RWPE2 (cell line): ENCODE measurements at regions not wholly inside any gene's neighbourhood (a gene's known extent, or its start where the extent isn't known, plus 50 kb on each side); places are given as distances from the start of the nearest gene placed in this dataset.

Experiments used
- ATAC-seq: fragments of 200-7000 bp; cut with Tn5 transposase; 3 replicates; pipeline ENCODE4 v1.9.1; 2021; ENCODE audit warnings: low read depth
- DNase-seq: peaks from one replicate; pipeline ENCODE4 v3.0.0-alpha.2; 2020; ENCODE audit warnings: low spot score
- H3K27ac ChIP-seq: fragments of 450-650 bp; 2 replicates; pipeline ENCODE4 v1.5.1; 2017; ENCODE audit warnings: mild to moderate bottlenecking; ENCODE audit not compliant: poor library complexity, severe bottlenecking
- H3K27me3 ChIP-seq: fragments of 250-450 bp; sonication (Bioruptor Pico); 2 replicates; pipeline ENCODE4 v1.5.1; 2021; ENCODE audit warnings: mild to moderate bottlenecking, moderate library complexity; ENCODE audit not compliant: insufficient read depth, poor library complexity, severe bottlenecking
- H3K36me3 ChIP-seq: fragments of 250-450 bp; sonication (Bioruptor Pico); 2 replicates; pipeline ENCODE4 v1.5.1; 2020; ENCODE audit warnings: low read depth, mild to moderate bottlenecking, moderate library complexity
- H3K4me1 ChIP-seq: fragments of 250-450 bp; sonication (Bioruptor Pico); 2 replicates; pipeline ENCODE4 v1.5.1; 2021; ENCODE audit warnings: mild to moderate bottlenecking, moderate library complexity; ENCODE audit not compliant: insufficient read depth, poor library complexity, severe bottlenecking
- H3K4me3 ChIP-seq: fragments of 250-450 bp; sonication (Bioruptor Pico); 2 replicates; pipeline ENCODE4 v1.5.1; 2021; ENCODE audit warnings: mild to moderate bottlenecking, moderate library complexity; ENCODE audit not compliant: severe bottlenecking
- H3K9me3 ChIP-seq: fragments of 250-450 bp; sonication (Bioruptor Pico); 2 replicates; pipeline ENCODE4 v1.5.1; 2021; ENCODE audit warnings: mild to moderate bottlenecking, moderate library complexity; ENCODE audit not compliant: severe bottlenecking
- TF ChIP-seq, protein P1 (sequence below): fragments of 450-650 bp; IDR thresholded peaks from one replicate; pipeline ENCODE4 v1.5.1; 2017; ENCODE audit warnings: mild to moderate bottlenecking, moderate library complexity; ENCODE audit not compliant: poor library complexity, severe bottlenecking

DNA sequence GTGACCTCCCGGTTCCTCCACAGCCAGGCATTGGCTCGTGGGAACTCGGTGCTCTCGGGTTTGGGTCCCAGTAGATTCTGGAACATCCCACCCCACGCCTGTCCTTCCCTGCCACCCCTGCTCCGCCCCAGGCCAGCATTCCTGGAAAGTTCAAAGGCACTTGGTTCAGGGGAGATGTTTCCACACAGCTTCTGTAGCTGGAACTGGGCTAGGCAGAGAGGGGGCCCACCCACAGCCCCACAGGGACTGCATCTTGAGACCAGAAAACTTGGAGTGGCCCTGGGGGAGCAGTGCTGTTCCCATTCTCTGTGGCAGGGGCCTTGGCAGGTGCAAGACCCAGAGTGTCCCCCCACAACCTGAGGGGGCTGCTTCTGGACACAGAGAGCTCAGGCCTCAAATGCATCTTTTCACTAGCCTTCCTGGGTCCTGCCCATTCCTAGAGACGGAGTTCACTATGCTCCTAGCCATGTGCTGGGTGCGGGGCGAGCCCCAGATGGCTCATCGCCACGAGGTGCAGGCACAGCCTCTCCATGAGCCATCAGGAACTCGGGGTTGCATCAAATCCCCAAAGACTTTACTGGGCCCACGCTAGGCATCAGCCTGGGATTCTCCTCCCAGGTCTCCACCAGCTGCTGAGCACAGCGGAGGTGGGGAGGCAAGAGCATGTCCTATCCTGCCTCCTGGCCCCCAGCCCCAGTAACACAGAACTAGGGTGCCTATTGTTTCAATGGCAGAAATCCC, 68.7 kb downstream of the ZFP36L2 start:
- H3K27ac ChIP-seq = peak overlapping the region; percentile 97
- no peak for DNase-seq
- ATAC-seq = peak; percentile 4
- H3K27me3 ChIP-seq = no peaks in the 10 kb centered on the region
- no peaks in the 10 kb centered on the region for H3K9me3 ChIP-seq
- H3K4me3 ChIP-seq = no peak overlapping the region
- TF ChIP-seq, protein P1, sequence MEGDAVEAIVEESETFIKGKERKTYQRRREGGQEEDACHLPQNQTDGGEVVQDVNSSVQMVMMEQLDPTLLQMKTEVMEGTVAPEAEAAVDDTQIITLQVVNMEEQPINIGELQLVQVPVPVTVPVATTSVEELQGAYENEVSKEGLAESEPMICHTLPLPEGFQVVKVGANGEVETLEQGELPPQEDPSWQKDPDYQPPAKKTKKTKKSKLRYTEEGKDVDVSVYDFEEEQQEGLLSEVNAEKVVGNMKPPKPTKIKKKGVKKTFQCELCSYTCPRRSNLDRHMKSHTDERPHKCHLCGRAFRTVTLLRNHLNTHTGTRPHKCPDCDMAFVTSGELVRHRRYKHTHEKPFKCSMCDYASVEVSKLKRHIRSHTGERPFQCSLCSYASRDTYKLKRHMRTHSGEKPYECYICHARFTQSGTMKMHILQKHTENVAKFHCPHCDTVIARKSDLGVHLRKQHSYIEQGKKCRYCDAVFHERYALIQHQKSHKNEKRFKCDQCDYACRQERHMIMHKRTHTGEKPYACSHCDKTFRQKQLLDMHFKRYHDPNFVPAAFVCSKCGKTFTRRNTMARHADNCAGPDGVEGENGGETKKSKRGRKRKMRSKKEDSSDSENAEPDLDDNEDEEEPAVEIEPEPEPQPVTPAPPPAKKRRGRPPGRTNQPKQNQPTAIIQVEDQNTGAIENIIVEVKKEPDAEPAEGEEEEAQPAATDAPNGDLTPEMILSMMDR = no peak
- H3K4me1 ChIP-seq = peaks cover 50% of the 10 kb centered on the region
- H3K36me3 ChIP-seq = no peaks in the 10 kb centered on the region

DNA sequence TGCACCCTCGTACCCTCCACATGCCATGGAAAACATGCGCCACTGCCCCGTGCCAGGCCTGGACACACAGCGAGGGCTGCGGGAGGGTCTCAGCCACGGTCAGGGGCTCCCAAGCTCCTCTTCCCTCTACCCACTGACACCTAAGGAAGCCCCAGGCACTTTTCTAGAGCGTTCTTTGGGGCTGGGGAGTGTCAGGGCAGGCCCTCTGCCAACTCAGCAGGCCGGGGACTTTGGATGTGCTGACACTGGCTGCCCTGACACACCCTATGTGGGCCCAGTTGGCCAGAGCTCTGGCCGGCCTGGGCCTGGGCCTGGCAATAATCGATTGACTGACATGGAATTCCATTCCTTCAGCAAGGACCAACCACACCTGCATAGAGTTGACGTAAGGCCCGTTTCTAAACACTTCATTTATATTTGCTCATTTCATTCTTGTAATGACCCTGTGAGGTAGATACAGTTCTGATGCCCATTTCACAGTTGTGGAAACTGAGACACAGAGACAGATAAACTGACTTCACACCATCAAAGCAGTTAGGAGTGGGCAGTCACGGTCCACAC, 70.5 kb downstream of the ZFP36L2 start:
- ATAC-seq (no peak), DNase-seq (no peak)
- H3K36me3 ChIP-seq = no peaks in the 10 kb centered on the region
- H3K27ac ChIP-seq = peak overlapping the region; percentile 23
- H3K4me3 ChIP-seq = no peak overlapping the region
- TF ChIP-seq, protein P1 = no peak
- H3K27me3 ChIP-seq = no peaks in the 10 kb centered on the region
- peaks cover 50% of the 10 kb centered on the region for H3K4me1 ChIP-seq
- no peaks in the 10 kb centered on the region for H3K9me3 ChIP-seq

DNA sequence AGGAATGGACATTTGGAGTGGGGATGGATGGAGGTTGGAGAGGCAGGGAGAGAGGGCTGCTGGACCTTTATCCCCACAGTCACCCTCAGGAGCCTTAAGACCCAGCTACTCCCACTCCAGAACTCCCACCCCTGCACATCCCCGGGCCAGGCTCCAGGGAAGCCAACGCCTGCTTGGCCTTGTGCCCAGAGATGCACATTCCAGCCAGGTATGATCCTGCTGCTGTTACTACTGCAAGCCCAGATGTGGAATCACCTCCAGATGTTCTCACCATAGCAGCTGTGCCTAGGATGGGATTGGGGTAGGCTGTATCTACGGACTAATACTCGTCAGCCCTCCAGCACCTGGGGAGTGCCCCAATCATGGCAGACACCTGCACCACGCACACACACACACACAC, 71.7 kb downstream of the ZFP36L2 start:
- H3K27me3 ChIP-seq = no peaks in the 10 kb centered on the region
- no peak overlapping the region for H3K4me3 ChIP-seq
- TF ChIP-seq, protein P1 = no peak
- peak overlapping the region; percentile 23 for H3K27ac ChIP-seq
- no peaks in the 10 kb centered on the region for H3K9me3 ChIP-seq
- H3K4me1 ChIP-seq = peaks cover 43% of the 10 kb centered on the region
- DNase-seq (no peak), ATAC-seq (no peak)
- H3K36me3 ChIP-seq = no peaks in the 10 kb centered on the region

GRCh38 chr2:43152741-43153647, 73.4 kb downstream of the ZFP36L2 start:
- no peak overlapping the region for H3K4me3 ChIP-seq
- H3K27me3 ChIP-seq = no peaks in the 10 kb centered on the region
- no peaks in the 10 kb centered on the region for H3K36me3 ChIP-seq
- H3K4me1 ChIP-seq = peaks cover 28% of the 10 kb centered on the region
- TF ChIP-seq, protein P1 = no peak
- ATAC-seq (peak; percentile 26; the same call in 2 of the 3 replicates), DNase-seq (no peak)
- H3K9me3 ChIP-seq = no peaks in the 10 kb centered on the region
- peak overlapping the region; percentile 26 for H3K27ac ChIP-seq
